HG03175 (cell line): ENCODE measurements at regions not wholly inside any gene's neighbourhood (a gene's known extent, or its start where the extent isn't known, plus 50 kb on each side); places are given as distances from the start of the nearest gene placed in this dataset.
A peak's percentile ranks its signal among the peaks of the same experiment; 100 is the strongest.

Source experiments
- ATAC-seq: cut with Tn5 transposase; IDR thresholded peaks from one replicate; pipeline ENCODE4 v1.9.1; 2021; ENCODE audit warnings: mild to moderate bottlenecking, moderate library complexity; ENCODE audit not compliant: unreplicated experiment

DNA sequence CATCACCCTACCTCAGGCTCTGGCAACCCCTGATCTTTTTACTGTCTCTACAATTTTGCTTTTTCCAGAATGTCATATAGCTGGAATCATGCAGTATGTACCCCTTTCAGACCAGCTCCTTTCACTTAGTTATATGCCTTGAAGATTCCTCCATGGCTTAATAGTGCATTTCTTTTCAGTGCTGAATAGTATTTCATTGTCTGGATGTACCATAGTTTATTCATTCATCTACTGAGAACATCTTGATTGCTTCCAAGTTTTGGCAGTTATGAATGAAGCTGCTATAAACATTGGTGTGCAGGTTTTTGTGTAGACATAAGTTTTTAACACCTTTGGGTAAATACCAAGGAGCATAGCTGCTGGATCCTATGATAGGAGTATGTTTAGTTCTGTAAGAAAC, 50.8 kb upstream of the ANP32A start:
- no peak for ATAC-seq

DNA sequence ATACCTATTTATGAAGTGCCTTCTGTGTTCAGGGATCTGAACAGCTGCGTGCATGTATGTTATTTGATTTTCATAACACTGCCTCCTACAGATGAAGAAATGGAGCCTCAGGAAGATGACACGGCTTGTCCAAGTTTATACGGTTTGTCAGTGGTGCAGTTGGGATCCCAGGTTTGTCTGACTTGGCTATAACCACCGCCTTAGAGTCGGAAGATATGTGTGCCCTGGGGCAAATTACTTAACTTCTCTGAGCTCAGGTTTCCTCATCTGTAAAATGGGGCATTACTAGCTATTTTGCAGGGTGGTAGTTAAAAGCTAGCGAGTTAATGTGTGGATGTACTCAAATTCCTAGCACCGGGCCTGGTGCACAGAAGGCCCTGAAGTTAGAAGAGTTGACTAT, 54.1 kb upstream of the ANP32A start:
- no peak for ATAC-seq

DNA sequence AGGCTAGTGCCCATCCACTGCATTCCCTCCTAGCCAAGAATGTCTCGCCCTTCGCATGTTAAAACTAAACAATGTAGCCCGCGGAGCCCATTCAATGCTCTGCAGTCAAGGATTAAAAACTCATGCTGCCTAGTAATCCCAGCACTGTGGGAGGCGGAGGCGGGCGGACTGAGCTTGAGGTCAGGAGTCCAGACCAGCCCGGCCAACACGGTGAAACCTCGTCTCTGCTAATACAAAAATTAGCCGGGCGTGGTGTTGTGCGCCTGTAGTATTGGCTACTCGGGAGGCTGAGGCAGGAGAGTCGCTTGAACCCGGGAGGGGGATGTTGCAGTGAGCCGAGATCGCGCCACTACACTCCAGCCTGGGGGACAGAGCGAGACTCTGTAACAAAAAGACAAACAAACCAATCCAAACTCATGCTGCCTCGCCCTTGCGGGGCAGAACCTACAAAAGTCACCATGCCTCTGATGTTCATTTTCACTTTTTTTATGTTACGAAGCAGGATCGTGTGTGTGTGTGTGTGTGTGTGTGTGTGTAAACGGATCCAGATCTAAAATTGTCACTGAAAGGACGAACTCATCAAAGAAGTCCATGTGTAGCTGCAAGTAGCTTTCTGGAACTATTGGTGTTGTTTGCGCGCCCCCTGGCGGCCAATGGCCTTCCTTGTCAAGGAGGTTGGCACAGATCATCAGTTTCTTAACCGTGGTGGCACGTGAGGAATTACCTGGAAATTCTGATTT, 54.8 kb upstream of the SPESP1 start:
- ATAC-seq = peak; percentile 49

DNA sequence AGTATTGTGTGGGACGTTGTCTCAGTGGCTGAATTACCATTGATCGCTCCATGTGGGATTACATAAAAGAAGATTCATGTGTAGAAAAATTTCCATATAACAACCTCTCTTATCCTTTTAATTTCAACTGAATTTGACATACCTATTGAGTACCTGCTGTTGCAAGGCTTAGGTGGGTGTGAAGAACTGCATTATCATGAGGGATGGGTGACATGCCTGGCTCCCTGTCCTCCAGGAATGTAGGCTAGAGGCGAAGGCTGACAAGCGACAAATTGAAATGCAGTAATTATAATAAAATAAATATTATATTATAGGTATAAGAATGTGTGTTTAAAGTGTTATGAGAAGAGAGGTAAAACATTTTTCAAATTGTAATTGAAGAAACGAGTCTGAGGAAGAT, 52.7 kb upstream of the SPESP1 start:
- no peak for ATAC-seq

DNA sequence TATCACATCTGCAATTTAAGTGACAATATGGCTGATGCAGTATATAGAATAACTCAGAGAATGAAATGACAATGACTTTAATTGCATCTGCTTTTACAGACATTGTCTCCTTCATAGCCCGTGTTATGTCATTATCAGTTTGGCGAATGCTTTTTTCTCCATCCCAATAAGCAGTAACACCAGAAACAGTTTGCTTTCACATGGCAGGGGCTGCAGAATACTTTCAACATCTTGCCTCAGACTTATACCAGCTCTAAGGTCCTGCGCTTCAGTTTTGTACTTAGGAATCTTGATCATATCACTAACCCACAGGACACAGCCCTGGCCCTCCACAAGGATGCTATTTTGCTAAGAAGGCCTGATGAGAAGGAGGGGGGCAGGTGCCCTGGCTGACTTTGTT, 49.9 kb upstream of the SPESP1 start:
- no peak for ATAC-seq
